22Rv1 (cell line): ENCODE measurements at regions not wholly inside any gene's neighbourhood (a gene's known extent, or its start where the extent isn't known, plus 50 kb on each side); places are given as distances from the start of the nearest gene placed in this dataset.

Experiments used
- ZFX ChIP-seq: fragments of 450-650 bp; IDR thresholded peaks from 2 replicates; pipeline ENCODE4 v1.6.1; 2017; ENCODE audit warnings: antibody characterized with exemption, borderline replicate concordance
- TF ChIP-seq, protein P1 (sequence below): fragments of 450-650 bp; IDR thresholded peaks from 2 replicates; pipeline ENCODE4 v1.5.1; 2017; ENCODE audit warnings: mild to moderate bottlenecking

DNA sequence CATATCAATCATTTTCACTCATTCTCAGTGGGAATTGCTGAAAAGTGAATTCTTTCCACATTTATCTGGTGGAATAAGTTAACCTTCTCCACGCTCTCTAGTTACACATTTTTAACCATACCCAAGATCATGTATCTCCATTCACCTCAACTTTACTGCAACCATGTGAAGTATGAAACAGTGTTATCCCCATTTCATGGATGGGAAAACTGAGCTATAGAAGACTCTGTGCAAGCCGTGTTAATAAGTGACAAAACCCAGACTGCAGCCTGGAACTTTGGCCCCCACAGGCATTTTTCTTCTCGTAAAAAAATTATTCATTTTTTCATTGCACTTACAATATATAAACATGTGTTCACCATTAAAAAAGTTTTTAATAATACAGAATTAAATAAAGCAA is 82.4 kb upstream of the CCND2 start:
- TF ChIP-seq, protein P1, sequence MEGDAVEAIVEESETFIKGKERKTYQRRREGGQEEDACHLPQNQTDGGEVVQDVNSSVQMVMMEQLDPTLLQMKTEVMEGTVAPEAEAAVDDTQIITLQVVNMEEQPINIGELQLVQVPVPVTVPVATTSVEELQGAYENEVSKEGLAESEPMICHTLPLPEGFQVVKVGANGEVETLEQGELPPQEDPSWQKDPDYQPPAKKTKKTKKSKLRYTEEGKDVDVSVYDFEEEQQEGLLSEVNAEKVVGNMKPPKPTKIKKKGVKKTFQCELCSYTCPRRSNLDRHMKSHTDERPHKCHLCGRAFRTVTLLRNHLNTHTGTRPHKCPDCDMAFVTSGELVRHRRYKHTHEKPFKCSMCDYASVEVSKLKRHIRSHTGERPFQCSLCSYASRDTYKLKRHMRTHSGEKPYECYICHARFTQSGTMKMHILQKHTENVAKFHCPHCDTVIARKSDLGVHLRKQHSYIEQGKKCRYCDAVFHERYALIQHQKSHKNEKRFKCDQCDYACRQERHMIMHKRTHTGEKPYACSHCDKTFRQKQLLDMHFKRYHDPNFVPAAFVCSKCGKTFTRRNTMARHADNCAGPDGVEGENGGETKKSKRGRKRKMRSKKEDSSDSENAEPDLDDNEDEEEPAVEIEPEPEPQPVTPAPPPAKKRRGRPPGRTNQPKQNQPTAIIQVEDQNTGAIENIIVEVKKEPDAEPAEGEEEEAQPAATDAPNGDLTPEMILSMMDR = no peak
- TF ChIP-seq ZFX = no peak
